ENCODE measurements at regions not wholly inside any gene's neighbourhood (a gene's known extent, or its start where the extent isn't known, plus 50 kb on each side); places are given as distances from the start of the nearest gene placed in this dataset.
"Not testable (repeated sequence)": the region's sequence is repeated elsewhere in the genome, so short reads cannot be mapped to it uniquely, and the experiment has no call there.

DNA sequence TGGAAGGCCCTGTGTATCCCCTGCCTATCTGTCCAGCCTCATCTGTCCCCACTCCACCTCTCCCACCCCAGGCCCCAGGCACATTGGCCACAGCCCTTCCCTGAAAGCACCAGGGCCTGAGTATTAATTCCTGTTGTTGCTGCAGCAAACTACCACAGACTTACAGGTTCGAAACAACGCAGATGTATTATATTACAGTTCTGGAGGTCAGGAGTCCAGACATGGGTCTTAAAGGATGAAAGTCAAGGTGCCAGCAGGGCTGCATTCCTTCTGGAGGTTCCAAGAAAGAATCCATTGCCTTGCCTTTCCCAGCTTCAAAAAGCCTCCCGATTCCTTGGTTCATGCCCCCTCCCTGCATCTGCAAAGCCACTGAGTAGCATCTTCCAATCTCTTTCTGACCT is 78.7 kb upstream of the LAPTM4A start:
- no peak for DNase-seq

DNA sequence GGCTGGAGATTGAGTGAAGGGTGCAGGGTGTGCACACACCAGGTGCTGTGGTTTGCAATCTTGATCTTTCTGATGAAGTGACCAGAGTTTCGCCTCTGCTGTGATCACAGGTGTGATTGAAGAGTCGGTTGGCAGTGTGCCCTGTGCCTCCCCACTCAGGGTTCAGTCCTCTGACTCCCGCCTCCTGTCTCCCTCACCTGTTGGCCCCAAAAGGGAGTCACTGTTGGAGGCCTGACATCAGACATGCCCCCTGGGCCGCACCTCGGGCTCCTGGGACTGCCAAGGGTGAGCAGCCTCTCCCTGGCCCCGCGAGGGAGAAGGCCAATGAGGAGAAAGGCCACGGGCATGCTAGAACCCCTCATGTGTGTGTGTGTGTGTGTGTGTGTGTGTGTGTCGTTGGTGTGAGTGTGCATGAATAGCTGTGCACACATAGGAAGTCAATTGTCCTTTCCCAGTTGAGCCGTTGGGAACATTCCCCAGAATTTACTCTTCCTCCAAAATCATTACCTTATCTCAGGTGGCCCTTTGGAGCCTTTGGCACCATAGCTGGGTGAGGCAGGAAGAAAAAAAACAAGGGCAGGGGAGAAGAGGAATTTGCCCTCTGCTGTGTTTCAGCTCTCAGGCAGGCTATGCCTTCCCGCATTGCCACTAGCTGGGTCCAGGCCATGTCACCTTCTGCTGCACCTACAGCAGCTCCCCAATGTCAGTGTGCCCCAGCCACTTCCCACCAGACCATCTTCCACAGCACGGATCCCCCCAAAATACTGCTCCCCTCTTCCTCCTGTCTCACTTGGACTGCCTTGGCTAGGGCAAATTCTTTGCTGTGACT is 78.1 kb upstream of the LAPTM4A start:
- no peak for DNase-seq

DNA sequence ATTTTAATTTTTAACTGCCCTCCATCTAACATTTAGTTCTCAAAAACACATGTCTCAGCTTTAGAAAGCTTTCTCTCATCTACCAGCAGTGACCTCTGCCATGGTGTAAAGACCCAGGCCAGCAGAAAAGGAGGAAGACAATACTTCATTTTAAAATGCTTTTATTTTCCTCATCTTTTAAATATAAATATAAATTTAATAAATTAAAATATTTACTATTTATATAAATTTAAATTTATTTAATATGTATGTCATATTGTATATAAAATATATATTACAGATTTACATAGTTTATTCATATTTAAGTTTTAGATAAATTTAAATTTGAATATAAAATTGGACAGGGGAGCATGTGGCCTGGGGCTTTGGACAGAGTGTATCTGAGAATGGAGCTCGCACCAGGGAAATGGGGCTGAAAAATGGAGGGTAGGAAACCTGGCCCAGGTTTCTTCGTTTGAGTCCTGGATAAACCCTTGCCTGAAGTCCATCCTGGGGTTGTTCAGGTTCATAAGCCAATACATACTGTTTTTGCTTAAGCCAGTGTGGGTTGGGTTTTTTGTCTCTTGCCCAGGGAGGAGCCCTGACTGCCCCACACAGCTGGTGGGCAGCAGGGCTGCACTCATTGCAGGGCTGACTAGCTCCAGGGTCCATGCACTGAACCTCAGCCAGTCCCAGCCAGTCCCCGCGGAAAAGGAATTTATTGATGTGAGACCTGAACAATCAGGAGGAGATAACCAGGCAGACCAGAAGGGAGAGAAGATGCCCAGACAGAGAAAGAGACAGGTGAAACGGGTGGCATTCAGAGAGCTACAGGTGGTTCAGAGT is 77.3 kb upstream of the LAPTM4A start:
- DNase-seq: no peak

DNA sequence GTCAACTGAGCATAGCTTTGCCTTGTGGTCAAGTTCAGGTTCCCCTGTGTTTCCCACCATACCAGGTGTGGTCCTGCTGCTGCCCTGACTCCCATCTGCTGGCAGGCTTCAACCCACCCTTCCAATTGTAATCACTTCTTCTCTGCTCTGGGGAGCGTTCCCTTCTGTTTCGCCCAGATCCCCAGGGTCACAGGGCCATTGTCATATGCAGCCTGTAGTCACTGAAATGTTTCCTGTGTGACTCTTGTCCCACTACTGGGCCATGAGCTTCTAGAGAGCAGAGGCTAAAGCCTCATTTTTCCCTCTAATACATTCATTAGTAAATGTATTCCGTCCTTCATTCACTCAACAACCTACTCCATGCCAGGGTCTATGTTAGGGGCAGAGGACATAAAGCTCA is 75.0 kb upstream of the LAPTM4A start:
- no peak for DNase-seq

DNA sequence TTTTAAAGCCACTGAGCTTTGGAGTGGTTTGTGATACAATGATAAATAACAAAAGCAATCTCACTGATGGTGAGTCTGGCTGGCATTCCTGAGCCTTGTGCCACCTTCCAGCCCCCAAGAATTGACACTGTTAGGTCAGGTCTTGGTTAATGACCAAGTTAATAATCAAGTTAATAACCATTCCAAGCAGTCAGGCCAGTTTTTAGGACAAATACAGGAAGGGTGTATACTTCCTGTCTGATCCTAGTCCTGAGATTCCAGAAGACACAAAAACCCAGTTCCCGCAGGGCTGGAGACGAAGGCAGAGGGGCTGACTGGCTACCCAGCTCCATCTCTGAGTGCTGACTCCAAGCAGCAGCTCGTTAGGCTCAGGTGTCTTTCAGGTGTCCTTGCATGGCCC is 74.6 kb upstream of the LAPTM4A start:
- no peak for DNase-seq

DNA sequence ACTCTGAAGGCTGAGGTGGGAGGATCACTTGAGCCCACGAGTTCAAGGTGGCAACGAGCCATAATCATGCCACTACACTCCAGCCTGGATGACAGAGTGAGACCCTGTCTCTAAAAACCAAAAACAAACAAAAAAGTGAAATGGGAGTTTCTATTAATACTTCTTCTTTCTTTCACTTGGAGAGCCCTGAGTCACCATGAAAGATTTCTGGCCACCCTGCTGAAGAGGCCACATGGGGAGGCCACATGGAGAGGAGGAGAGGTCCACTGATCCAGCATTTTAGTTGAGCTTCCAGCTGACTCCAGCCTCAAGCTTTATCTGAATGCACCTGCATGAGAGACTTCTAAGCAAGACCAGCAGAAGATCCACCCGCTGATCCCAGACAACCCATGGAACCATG is 74.2 kb upstream of the LAPTM4A start:
- no peak for DNase-seq

DNA sequence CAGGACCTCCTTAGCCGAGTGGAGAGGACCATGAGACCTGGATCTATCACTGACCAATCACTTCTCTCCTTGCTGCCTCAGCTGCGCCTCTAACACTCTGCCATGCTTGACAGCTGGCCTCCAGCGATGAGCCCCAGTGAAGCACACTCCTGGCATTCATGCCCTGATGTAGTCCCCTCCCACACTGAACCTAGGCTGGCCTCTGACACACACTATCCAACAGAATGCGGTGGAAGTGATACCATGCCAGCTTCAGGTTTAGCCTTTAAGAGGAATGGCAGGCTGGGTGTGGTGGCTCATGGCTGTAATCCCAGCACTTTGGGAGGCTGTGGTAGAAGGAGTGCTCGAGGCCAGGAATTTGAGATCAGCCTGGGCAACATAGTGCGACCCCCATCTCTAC is 73.7 kb upstream of the LAPTM4A start:
- no peak for DNase-seq

DNA sequence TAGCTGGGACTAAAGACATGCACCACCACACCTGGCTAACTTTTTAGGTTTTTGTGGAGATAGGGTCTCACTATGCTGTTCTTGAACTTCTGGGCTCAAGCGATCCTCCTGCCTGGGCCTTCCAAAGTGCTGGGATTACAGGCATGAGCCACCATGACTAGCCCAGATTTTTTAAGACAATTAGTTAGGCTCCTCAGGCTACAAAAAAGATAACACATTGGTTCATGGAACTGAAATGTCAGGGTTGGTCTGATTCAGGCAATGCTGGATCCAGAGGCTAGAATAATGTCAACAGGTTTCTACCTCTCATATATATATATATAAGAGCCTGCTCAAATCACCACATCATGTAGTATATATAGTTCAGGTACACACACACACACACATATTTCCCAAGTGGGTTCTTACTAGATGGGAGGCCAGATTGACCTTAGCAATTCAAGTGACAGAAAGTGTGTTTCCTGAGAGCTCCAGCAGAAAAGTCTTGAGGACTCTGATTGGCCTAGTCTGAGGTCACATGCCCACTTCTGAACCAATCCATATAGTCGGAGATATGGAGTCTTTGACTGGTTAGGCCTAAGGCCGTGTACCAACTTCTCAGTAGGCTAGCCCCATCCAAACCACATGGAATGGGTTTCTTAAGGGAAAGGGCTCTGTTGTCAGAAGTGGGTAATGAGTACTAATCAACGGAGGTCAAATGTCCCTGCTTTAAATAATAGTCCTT is 72.6 kb upstream of the LAPTM4A start:
- DNase-seq: no peak

DNA sequence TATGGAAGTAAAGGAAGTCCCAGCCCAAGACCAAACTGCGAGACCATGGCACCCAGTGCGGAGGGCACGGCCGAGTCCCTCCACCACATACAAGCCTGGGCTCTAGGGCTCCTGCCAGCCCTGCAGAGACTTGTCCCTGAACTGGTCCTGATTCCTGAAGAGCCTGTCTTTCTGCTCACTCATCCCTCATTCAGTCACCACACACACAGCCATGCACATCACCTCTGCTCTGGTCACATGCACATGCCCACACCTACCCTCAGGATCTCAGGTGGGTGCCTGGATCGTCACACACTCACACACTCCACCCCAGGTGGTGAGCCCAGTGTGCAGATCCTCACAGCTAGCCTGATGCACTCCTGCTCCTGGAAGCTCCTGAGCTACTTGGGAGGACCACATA is 71.4 kb upstream of the LAPTM4A start:
- DNase-seq: no peak

DNA sequence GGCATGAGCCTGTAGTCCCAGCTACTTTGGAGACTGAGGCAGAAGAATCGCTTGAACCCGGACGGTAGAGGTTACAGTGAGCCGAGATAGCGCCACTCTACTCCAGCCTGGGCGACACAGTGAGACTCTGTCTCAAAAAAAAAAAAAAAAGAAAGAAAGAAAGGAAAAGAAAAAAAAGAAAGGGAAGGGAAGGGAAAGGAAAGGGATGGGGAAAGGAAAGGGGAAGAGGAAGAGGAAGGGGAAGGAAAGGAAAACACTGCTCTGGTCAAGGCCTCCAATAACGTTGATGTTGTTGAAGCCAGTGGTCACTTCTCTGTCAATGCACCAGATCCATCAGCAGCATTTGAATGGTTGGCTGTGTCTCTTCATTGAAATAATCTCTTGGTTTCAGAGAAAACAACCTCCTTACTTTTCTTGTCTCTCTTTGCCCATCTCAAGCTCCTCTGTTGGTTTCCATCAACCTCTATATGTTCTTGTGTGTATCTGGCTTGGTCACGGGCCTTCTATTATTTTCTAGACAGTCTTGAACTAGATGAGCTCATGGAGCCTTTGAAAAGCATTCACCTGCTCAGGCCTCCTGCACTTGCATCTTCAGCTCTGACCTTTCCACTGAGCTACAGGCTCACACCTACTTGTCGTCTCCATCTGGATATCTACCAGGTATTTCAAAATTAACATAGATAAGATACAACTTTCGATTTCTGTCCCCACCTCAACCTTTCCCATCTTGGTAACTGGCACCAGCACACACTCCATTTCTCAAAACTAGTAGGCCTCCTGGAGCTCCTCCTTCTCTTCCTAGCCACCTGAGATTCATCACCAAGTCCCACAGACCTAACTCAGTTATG is 69.4 kb upstream of the LAPTM4A start:
- DNase-seq: no peak

DNA sequence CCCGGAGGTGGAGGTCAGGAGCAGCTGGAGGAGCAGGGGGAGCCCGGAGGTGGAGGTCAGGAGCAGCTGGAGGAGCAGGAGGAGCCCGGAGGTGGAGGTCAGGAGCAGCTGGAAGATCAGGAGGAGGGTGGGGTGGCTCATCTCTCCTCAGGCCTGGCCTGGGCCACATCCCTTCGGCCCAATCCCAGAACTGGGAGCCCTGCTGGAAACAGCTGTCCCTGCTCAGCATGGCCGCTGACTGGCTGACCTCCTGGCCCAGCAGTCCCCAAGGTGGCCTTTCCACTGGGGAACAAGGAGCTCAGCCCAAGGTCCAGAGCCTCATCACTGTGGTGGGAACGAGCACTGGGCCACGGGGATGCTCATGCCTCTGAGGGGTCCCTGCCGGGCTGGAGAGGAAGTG is 66.6 kb upstream of the LAPTM4A start:
- DNase-seq: no peak

DNA sequence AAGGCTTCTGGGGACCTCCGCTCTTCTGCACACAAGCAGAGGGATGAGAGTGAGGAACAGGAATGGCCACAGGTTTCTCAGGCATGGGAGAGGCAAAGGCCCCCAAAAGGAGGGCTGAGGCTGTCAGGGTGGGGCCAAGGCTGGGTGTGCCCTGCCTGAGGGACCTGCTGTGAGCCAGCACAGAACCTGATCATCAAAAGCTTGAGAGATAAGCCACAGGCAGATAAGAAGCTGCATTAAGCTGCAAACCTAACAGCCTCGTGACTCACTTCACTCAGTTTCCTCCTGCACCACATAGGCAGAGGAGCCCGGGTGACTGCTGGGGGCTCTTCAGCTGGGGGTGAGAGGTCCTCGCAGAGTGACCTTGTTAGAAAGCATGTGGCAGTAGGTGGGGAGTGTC is 64.5 kb upstream of the LAPTM4A start:
- no peak for DNase-seq

DNA sequence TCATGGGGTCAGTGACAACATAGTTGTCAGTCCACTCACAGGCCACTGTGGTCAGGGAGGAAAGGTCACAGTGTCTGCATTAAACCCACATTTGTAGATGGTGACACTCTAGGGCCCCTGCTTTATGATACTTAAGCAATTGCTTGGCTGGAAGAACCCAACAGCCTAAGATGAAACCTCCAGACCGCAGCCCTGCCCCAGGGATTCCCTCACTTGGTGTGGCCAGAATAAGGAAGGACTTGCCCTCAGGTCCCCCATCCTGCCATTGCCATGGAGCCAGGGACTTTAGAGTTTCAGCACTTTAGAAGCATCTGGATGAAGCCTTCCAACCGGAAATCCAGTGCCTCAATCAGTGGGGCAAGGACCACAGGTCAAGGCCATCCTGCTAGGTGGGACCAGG is 63.9 kb upstream of the LAPTM4A start:
- no peak for DNase-seq

DNA sequence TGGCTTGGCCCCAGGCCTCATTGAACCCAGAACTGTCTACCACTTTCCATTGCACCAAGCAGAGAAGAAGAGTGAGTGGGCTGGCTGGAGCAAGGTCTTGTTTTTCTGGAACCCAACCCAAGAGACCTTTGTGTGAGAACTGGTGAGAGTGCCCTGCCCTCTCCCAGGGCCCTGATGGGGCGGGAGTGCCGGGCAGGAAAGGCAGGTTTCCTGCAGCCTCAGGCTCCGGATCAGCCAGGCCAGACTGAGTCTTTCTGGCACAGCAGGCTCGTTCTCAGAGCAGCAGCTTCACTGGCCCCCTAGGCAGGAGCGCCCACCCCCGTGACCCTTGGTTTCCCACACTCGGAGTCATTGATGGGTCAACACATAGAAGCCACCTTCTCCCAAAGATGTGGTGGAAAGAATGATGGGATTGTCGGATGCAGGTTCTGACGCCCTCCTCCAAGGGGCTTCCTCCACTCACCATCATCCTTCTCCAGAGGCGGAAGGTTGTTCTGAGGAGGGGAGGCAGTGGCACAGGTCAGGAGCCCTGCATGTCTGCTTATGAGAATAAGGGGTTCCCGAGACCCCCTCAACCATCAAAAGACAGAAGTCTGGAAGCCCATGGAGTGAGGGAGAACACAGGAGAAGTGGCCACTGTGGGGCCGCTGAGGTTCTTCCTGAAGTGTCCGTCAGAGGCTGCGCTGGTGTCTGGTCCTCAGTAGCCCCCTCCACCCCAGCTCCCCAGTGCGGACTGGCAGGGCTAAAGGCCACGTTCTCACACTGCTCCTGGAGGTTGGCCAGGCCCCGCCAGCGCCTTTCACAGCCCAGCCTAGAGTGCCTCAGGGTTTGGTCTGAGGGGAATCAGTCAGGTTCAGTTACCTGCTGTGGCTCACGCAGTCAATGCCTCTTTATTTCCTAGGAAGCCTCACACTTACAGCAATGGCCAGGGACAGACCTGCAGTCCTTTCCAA is 62.8 kb upstream of the LAPTM4A start:
- no peak for DNase-seq

DNA sequence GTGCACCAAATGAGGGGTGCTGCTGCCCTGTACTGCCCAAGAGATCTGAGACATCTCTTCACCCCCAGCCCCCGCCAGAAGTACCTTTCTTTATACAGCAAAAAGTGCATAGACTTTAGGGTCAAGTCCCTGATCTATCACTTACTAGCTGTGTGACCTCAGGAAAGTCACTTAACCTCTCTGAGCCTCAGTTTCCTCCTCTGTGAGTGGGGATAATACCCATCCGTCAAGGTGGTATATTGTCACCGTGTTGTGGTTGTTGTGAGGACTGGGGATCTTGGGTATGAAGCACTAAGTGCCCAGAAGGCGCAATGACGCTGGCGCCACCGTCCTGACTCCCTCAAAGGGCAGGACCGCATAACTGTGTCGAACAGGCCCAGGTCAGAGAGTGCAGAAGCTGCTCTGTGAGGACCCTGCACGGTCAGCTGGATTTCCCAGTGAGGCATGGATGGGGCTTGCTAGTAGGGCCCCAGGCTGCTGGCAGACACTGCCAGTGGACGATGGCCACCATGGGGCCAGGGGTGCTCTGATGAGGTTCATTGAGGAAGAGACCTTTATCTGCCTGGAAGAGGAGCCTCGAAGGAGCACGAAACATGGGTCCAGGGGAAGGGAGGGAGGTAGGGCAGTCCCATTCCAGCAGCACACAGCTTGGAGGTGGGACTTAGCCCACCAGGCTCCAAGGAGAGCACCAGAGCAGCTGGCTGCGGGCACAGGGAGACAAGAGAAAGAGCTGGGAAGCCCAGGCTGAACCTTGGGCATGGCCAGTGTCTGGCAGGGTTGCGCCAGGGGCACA is 61.8 kb upstream of the LAPTM4A start:
- no peak for DNase-seq

DNA sequence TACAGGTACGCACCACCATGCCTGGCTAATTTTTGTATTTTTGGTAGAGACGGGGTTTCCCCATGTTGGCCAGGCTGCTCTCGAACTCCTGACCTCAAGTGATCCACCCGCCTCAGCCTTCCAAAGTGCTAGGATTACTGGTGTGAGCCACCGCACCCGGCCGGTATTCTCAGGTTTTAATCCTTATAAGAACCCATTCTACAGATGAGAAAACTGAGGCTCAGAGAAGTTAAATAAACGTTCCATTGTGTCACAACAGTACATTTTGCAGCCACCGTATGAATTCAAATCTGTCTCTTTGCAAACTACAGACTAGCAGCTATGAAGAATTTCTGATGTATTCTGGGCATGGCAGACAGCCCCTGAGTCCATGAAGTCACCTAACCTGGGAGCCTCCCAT is 60.9 kb upstream of the LAPTM4A start:
- not testable (repeated sequence) for DNase-seq

DNA sequence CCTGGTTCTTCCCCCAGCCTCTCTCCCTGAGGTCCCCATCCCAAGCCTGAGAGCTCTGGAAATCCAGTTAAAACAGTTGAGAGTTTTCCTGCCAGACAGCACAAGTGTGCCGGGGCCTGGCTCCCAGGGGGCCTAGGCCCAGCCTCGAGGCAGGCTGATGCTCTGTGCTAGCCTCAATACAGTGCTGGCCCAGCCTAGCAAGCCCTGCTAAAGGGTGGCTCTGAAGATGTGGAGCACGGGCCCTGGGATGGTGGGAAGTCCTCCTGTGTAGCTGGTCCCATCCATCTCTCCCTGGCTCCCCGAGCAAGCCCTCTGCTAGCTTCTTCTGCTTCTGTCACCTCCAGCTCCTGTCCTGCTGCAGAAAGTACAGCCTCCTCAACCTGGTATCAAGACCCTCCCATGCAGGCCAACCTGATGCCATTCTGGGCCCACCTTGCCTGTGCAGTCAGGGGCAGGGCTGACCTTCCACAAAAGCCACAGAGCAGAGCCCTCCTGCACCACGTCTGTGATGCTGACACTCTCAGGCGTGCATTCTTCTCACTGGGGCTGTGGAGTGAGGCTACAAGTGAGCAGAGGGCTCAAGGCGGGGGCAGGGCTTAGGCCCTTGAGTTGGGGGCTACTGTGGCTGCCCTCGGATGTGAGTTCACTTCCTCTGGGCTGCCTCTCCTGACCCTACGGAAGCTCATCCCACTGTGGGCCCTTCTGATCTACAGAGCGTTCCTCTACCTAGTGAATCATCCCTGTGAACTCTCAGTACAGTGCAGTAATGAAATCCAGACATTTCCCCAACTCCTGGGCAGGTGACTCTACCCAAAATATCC is 60.1 kb upstream of the LAPTM4A start:
- no peak for DNase-seq

DNA sequence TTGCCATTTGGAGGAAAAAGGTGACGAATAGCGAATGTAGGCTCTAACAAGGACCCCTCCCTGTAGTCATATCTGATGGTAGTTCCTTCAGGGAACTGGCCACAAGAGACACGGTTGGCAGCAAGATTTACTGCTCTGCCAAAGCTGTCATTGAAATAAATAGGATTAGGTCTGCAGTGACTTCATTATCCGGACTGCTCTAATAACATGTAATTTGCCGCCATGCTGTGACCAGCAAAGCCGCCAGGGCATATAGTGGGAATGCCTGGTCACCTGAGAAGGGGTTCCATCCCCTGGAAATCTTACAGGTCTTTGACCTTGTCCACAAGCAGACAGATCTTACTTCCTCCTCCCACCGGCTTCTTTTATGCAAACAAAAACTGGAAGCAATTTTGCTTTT is 59.4 kb upstream of the LAPTM4A start:
- no peak for DNase-seq

DNA sequence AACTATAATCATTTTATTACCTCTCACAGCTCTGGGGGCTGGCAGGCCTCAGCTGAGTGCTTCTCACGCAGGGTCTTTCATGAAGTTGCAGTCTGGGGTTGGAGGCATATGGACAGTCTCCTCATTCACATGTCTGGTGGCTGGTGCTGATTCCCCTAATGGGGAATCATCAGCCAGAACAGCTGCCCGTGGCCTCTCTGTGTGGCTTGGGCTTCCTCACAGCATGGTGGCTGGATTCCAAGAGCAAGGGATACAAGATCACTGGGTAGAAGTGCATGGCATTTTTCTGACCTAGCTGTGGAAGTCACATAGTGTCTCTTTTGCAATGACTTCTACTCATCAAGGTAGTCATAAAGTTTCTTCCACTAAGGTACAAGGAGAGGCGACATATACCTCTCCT is 59.0 kb upstream of the LAPTM4A start:
- no peak for DNase-seq
